Ishikawa (cell line): ENCODE measurements at regions not wholly inside any gene's neighbourhood (a gene's known extent, or its start where the extent isn't known, plus 50 kb on each side); places are given as distances from the start of the nearest gene placed in this dataset.

Experiments
- CEBPB ChIP-seq: IDR thresholded peaks from 2 replicates; pipeline ENCODE4 v1.6.1; 2012
- CREB1 ChIP-seq: IDR thresholded peaks from 2 replicates; pipeline ENCODE4 v1.6.1; 2012; ENCODE audit warnings: low read depth
- EGR1 ChIP-seq: IDR thresholded peaks from 2 replicates; pipeline ENCODE4 v1.6.1; 2012
- EP300 ChIP-seq: IDR thresholded peaks from 2 replicates; pipeline ENCODE4 v1.6.1; 2012; ENCODE audit warnings: borderline replicate concordance
- FOXM1 ChIP-seq: IDR thresholded peaks from 2 replicates; pipeline ENCODE4 v1.6.1; 2012; ENCODE audit warnings: low read depth, borderline replicate concordance
- NFIC ChIP-seq: IDR thresholded peaks from 2 replicates; pipeline ENCODE4 v1.6.1; 2012
- RAD21 ChIP-seq: IDR thresholded peaks from 2 replicates; pipeline ENCODE4 v1.6.1; 2012; ENCODE audit warnings: low read depth
- TAF1 ChIP-seq: IDR thresholded peaks from 2 replicates; pipeline ENCODE4 v1.6.1; 2012; ENCODE audit warnings: low read depth, mild to moderate bottlenecking
- TCF12 ChIP-seq: IDR thresholded peaks from 2 replicates; pipeline ENCODE4 v1.6.1; 2012; ENCODE audit warnings: low read depth
- TEAD4 ChIP-seq: IDR thresholded peaks from 2 replicates; pipeline ENCODE4 v1.6.1; 2012
- YY1 ChIP-seq: IDR thresholded peaks from 2 replicates; pipeline ENCODE4 v1.6.1; 2012; ENCODE audit warnings: low read depth
- ZBTB7A ChIP-seq: IDR thresholded peaks from 2 replicates; pipeline ENCODE4 v1.6.1; 2012; ENCODE audit warnings: low read depth
- TF ChIP-seq, protein P1 (sequence below): IDR thresholded peaks from 2 replicates; pipeline ENCODE4 v1.6.1; 2012; ENCODE audit warnings: low read depth, mild to moderate bottlenecking
- TF ChIP-seq, protein P2 (sequence below): IDR thresholded peaks from 2 replicates; pipeline ENCODE4 v1.6.1; 2012

DNA sequence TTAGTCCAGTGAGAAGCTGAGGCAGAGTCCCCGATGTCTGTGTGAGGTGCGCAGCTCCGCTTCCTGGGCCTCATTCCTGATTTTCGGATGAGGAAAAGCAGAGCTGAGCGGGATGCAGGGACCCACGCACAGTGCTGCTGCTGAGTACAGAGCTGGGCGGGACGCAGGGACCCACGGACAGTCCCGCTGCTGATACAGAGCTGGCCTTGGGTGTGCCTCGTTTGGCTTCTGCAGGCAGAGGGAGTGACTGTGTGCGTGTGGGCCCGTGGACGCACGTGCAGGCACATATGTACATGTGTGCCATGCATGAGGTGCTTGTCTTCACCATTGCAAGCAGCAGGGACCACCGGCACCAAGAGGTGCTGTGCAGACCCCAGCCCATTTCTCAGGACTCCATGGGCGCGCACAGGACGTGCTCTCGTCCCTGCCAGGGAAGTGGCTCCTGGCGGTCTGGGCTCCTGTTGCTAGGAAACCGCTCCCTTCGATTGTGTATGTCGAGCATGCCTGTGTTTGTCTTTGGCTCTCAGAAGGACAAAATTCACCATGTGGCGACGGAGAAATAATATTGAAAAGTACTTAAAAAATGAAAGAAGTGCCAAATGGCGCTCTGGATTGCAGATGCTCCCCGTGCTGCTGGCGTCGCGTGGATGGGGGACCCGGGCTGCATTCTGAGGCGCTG lies 303.8 kb upstream of the MKI67 start:
- TF ChIP-seq CREB1 (no peak), EP300 (no peak), FOXM1 (no peak), RAD21 (no peak), ZBTB7A (no peak), YY1 (no peak), NFIC (no peak), TCF12 (no peak), CEBPB (no peak), TEAD4 (no peak), EGR1 (no peak), TAF1 (no peak)
- TF ChIP-seq, protein P1, sequence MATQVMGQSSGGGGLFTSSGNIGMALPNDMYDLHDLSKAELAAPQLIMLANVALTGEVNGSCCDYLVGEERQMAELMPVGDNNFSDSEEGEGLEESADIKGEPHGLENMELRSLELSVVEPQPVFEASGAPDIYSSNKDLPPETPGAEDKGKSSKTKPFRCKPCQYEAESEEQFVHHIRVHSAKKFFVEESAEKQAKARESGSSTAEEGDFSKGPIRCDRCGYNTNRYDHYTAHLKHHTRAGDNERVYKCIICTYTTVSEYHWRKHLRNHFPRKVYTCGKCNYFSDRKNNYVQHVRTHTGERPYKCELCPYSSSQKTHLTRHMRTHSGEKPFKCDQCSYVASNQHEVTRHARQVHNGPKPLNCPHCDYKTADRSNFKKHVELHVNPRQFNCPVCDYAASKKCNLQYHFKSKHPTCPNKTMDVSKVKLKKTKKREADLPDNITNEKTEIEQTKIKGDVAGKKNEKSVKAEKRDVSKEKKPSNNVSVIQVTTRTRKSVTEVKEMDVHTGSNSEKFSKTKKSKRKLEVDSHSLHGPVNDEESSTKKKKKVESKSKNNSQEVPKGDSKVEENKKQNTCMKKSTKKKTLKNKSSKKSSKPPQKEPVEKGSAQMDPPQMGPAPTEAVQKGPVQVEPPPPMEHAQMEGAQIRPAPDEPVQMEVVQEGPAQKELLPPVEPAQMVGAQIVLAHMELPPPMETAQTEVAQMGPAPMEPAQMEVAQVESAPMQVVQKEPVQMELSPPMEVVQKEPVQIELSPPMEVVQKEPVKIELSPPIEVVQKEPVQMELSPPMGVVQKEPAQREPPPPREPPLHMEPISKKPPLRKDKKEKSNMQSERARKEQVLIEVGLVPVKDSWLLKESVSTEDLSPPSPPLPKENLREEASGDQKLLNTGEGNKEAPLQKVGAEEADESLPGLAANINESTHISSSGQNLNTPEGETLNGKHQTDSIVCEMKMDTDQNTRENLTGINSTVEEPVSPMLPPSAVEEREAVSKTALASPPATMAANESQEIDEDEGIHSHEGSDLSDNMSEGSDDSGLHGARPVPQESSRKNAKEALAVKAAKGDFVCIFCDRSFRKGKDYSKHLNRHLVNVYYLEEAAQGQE, result no peak
- TF ChIP-seq, protein P2, sequence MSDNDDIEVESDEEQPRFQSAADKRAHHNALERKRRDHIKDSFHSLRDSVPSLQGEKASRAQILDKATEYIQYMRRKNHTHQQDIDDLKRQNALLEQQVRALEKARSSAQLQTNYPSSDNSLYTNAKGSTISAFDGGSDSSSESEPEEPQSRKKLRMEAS, result no peak
